Hepatocyte (in vitro differentiated cells): ENCODE measurements at regions not wholly inside any gene's neighbourhood (a gene's known extent, or its start where the extent isn't known, plus 50 kb on each side); places are given as distances from the start of the nearest gene placed in this dataset.

Experiments used
- DNase-seq: peaks from one replicate; pipeline ENCODE4 v3.0.0-alpha.2; 2016; ENCODE audit warnings: low spot score
- H2AFZ ChIP-seq: fragments of 200-600 bp; sonication (generic); 2 replicates; pipeline ENCODE4 v1.6.0; 2016; ENCODE audit warnings: antibody characterized with exemption, mild to moderate bottlenecking
- H3K27ac ChIP-seq: fragments of 200-600 bp; sonication (generic); 2 replicates; pipeline ENCODE4 v1.5.1; 2016; ENCODE audit warnings: mild to moderate bottlenecking
- H3K27me3 ChIP-seq: fragments of 200-600 bp; sonication (generic); 2 replicates; pipeline ENCODE4 v1.6.1; 2016
- H3K36me3 ChIP-seq: fragments of 200-600 bp; sonication (generic); replicated peaks from 2 replicates; pipeline ENCODE4 v1.5.1; 2016; ENCODE audit warnings: low read depth; ENCODE audit not compliant: insufficient read depth
- H3K4me1 ChIP-seq: fragments of 200-600 bp; sonication (generic); 2 replicates; pipeline ENCODE4 v1.5.1; 2016; ENCODE audit warnings: mild to moderate bottlenecking, moderate library complexity; ENCODE audit not compliant: insufficient read depth
- H3K4me2 ChIP-seq: fragments of 200-600 bp; sonication (generic); 2 replicates; pipeline ENCODE4 v1.6.0; 2016
- H3K4me3 ChIP-seq: fragments of 200-600 bp; sonication (generic); 2 replicates; pipeline ENCODE4 v1.5.1; 2016; ENCODE audit warnings: mild to moderate bottlenecking
- H3K79me2 ChIP-seq: fragments of 200-600 bp; sonication (generic); 2 replicates; pipeline ENCODE4 v1.6.0; 2017; ENCODE audit warnings: mild to moderate bottlenecking
- H3K9me2 ChIP-seq: fragments of 200-600 bp; sonication (generic); replicated peaks from 2 replicates; pipeline ENCODE4 v1.6.0; 2017; ENCODE audit warnings: mild to moderate bottlenecking; ENCODE audit not compliant: insufficient read depth
- H3K9me3 ChIP-seq: fragments of 200-600 bp; sonication (generic); 2 replicates; pipeline ENCODE4 v1.5.1; 2016; ENCODE audit warnings: low read depth, mild to moderate bottlenecking
- H4K20me1 ChIP-seq: fragments of 200-600 bp; sonication (generic); 2 replicates; pipeline ENCODE4 v1.6.0; 2016; ENCODE audit warnings: mild to moderate bottlenecking; ENCODE audit not compliant: insufficient read depth, poor library complexity, severe bottlenecking
- CTCF ChIP-seq: fragments of 200-600 bp; sonication (generic); IDR thresholded peaks from 2 replicates; pipeline ENCODE4 v1.5.1; 2016; ENCODE audit warnings: antibody characterized with exemption, mild to moderate bottlenecking; ENCODE audit not compliant: poor library complexity
- EZH2 ChIP-seq: fragments of 200-600 bp; sonication (generic); IDR thresholded peaks from 2 replicates; pipeline ENCODE4 v1.6.1; 2016; ENCODE audit warnings: antibody characterized with exemption, mild to moderate bottlenecking, borderline replicate concordance
- EZH2phosphoT487 ChIP-seq: fragments of 200-600 bp; sonication (generic); IDR thresholded peaks from one replicate; pipeline ENCODE4 v1.6.1; 2018; ENCODE audit warnings: antibody characterized with exemption, mild to moderate bottlenecking, low read depth, moderate library complexity; ENCODE audit not compliant: unreplicated experiment, severe bottlenecking
- WGBS: methylation state at CpG from one replicate; pipeline ENCODE4 v1.1.6; 2016; ENCODE audit warnings: low lambda C conversion rate; ENCODE audit errors: missing lambda C conversion rate; 5-methylcytosine and 5-hydroxymethylcytosine counted together

GRCh38 chr12:90335566-90335965 lies 619.4 kb downstream of the CCER1 start:
- H3K9me3 ChIP-seq = no peaks in the 10 kb centered on the region
- H3K4me1 ChIP-seq = no peaks in the 10 kb centered on the region
- no peak for DNase-seq
- WGBS = 96% methylated on average over 1 of the region's 1 CpG
- H3K9me2 ChIP-seq = no peaks in the 10 kb centered on the region
- no peak overlapping the region for H3K27ac ChIP-seq
- no peak overlapping the region for H3K4me3 ChIP-seq
- H3K36me3 ChIP-seq = no peaks in the 10 kb centered on the region
- TF ChIP-seq CTCF (no peak), EZH2 (no peak), EZH2phosphoT487 (no peak)
- H3K27me3 ChIP-seq = no peaks in the 10 kb centered on the region
- H3K4me2 ChIP-seq = no peak overlapping the region
- no peaks in the 10 kb centered on the region for H3K79me2 ChIP-seq
- H4K20me1 ChIP-seq = no peaks in the 10 kb centered on the region
- no peak overlapping the region for H2AFZ ChIP-seq

- Histone ChIP-seq H3K79me2 (no peaks in the 10 kb centered on the region), H3K4me3 (no peak overlapping the region), H3K4me1 (no peaks in the 10 kb centered on the region), H4K20me1 (no peaks in the 10 kb centered on the region), H3K27me3 (no peaks in the 10 kb centered on the region), H2AFZ (no peak overlapping the region), H3K4me2 (no peak overlapping the region), H3K9me2 (no peaks in the 10 kb centered on the region), H3K36me3 (no peaks in the 10 kb centered on the region), H3K9me3 (no peaks in the 10 kb centered on the region), H3K27ac (no peak overlapping the region)
- TF ChIP-seq EZH2 = no peak
- no peak for TF ChIP-seq CTCF
- TF ChIP-seq EZH2phosphoT487 = no peak
- no peak for DNase-seq
These were observed 621.0 kb downstream of the CCER1 start for GRCh38 chr12:90333939-90334338.

- WGBS = 94% methylated on average over 2 of the region's 2 CpGs
- Histone ChIP-seq H3K9me3 (no peaks in the 10 kb centered on the region), H3K36me3 (no peaks in the 10 kb centered on the region), H3K79me2 (no peaks in the 10 kb centered on the region), H2AFZ (no peak overlapping the region), H3K27me3 (no peaks in the 10 kb centered on the region), H3K4me1 (no peaks in the 10 kb centered on the region), H3K9me2 (no peaks in the 10 kb centered on the region), H3K4me2 (no peak overlapping the region), H3K4me3 (no peak overlapping the region), H4K20me1 (no peaks in the 10 kb centered on the region), H3K27ac (no peak overlapping the region)
- TF ChIP-seq EZH2phosphoT487 (no peak), EZH2 (no peak), CTCF (no peak)
- no peak for DNase-seq
These were observed 621.6 kb downstream of the CCER1 start for GRCh38 chr12:90333424-90333823.

GRCh38 chr12:90331821-90332220 lies 623.2 kb downstream of the CCER1 start:
- TF ChIP-seq EZH2phosphoT487 (no peak), CTCF (no peak), EZH2 (no peak)
- H3K9me2 ChIP-seq = no peaks in the 10 kb centered on the region
- no peaks in the 10 kb centered on the region for H3K9me3 ChIP-seq
- H4K20me1 ChIP-seq = no peaks in the 10 kb centered on the region
- H3K79me2 ChIP-seq = no peaks in the 10 kb centered on the region
- no peak overlapping the region for H3K4me3 ChIP-seq
- H3K27ac ChIP-seq = no peak overlapping the region
- H3K4me2 ChIP-seq = no peak overlapping the region
- 89% methylated on average over 1 of the region's 1 CpG for WGBS
- no peaks in the 10 kb centered on the region for H3K36me3 ChIP-seq
- H2AFZ ChIP-seq = no peak overlapping the region
- DNase-seq = no peak
- no peaks in the 10 kb centered on the region for H3K4me1 ChIP-seq
- no peaks in the 10 kb centered on the region for H3K27me3 ChIP-seq
